Stimulated activated CD8-positive, alpha-beta memory T cell treated with anti-CD3 and anti-CD28 coated beads, Interleukin-15, amount 100 ng/mL, for 48 hours (primary cell): ENCODE measurements at regions not wholly inside any gene's neighbourhood (a gene's known extent, or its start where the extent isn't known, plus 50 kb on each side); places are given as distances from the start of the nearest gene placed in this dataset.

Experiments used
- DNase-seq, 2 donors: peaks; one replicate each; pipeline ENCODE4 v3.0.0-alpha.2; 2020; ENCODE audit warnings: low read depth in 2 of 2

- no peak for DNase-seq
Measured at GRCh38 chr4:81557306-81557705, 85.6 kb upstream of the RASGEF1B start.

- DNase-seq, result no peak
Measured at GRCh38 chr4:81555489-81555888, 83.8 kb upstream of the RASGEF1B start.

GRCh38 chr4:81552086-81552485 is 80.4 kb upstream of the RASGEF1B start:
- DNase-seq, result no peak

- DNase-seq, result no peak
Measured at GRCh38 chr4:81550388-81550859, 78.7 kb upstream of the RASGEF1B start.

- DNase-seq, result no peak
Measured at GRCh38 chr4:81549984-81550383, 78.3 kb upstream of the RASGEF1B start.

- DNase-seq, result no peak
Measured at GRCh38 chr4:81546777-81547176, 75.1 kb upstream of the RASGEF1B start.

GRCh38 chr4:81541161-81541945 is 69.6 kb upstream of the RASGEF1B start:
- DNase-seq, result no peak

GRCh38 chr4:81538716-81539427 is 67.2 kb upstream of the RASGEF1B start:
- DNase-seq, result no peak

- DNase-seq, result no peak
Measured at GRCh38 chr4:81531410-81531809, 59.7 kb upstream of the RASGEF1B start.

- no peak for DNase-seq
Measured at GRCh38 chr4:81528979-81529378, 57.3 kb upstream of the RASGEF1B start.

GRCh38 chr4:81528200-81528599 is 56.5 kb upstream of the RASGEF1B start:
- no peak for DNase-seq

- no peak for DNase-seq
Measured at GRCh38 chr4:81527709-81528108, 56.0 kb upstream of the RASGEF1B start.

- DNase-seq, result no peak
Measured at GRCh38 chr4:81527115-81527514, 55.4 kb upstream of the RASGEF1B start.

GRCh38 chr4:81526706-81527105 is 55.0 kb upstream of the RASGEF1B start:
- DNase-seq, result no peak

- no peak for DNase-seq
Measured at GRCh38 chr4:81523672-81524327, 52.1 kb upstream of the RASGEF1B start.

- DNase-seq, result no peak
Measured at GRCh38 chr4:81522711-81523110, 51.0 kb upstream of the RASGEF1B start.

GRCh38 chr4:81521708-81522107 is 50.0 kb upstream of the RASGEF1B start:
- DNase-seq, result no peak
